Panc1 (cell line): ENCODE measurements at regions not wholly inside any gene's neighbourhood (a gene's known extent, or its start where the extent isn't known, plus 50 kb on each side); places are given as distances from the start of the nearest gene placed in this dataset.

Source experiments
- ATAC-seq: fragments of 200-7000 bp; cut with Tn5 transposase; 2 replicates; pipeline ENCODE4 v1.9.1; 2020; ENCODE audit warnings: mild to moderate bottlenecking, moderate library complexity
- BruUV-seq: library from RNA; stranded (reverse); fragments of 400-500 nt; replicated peaks from 2 replicates; lab custom pipeline; 2021; lab: Mats Ljungman, UMichigan
- CTCF ChIA-PET: fragments of 300-600 bp; sonication (Branson Sonifier 250); formaldehyde crosslinking; loops from one replicate; lab custom pipeline; 2022; ENCODE audit warnings: antibody characterized with exemption; lab: Charles Lee
- POLR2A ChIA-PET: fragments of 300-600 bp; sonication (Branson Sonifier 250); formaldehyde crosslinking; loops from one replicate; lab custom pipeline; 2022; ENCODE audit warnings: antibody characterized with exemption; lab: Charles Lee
- DNase-seq: peaks from one replicate; pipeline ENCODE4 v3.0.0-alpha.2; 2010; ENCODE audit warnings: low read depth, low spot score
- H3K27ac ChIP-seq: 2 replicates; pipeline ENCODE4 v1.5.1; 2011; ENCODE audit warnings: mild to moderate bottlenecking, low read length, inconsistent platforms
- H3K27me3 ChIP-seq: fragments of 200-500 bp; sonication (Bioruptor generic); 2 replicates; pipeline ENCODE4 v1.6.0; 2014; ENCODE audit warnings: low read length, inconsistent platforms; ENCODE audit not compliant: control insufficient read depth, insufficient read depth
- H3K36me3 ChIP-seq: fragments of 200-500 bp; sonication (Bioruptor generic); 2 replicates; pipeline ENCODE4 v1.5.1; 2014; ENCODE audit warnings: inconsistent platforms, mild to moderate bottlenecking, low read length, moderate library complexity; ENCODE audit not compliant: control insufficient read depth, insufficient read depth
- H3K4me1 ChIP-seq: 2 replicates; pipeline ENCODE4 v1.5.1; 2011; ENCODE audit warnings: inconsistent platforms, mild to moderate bottlenecking, low read length, moderate library complexity; ENCODE audit not compliant: control insufficient read depth, insufficient read depth
- H3K4me3 ChIP-seq, 2 experiments: 2 replicates each; pipeline ENCODE4 v1.5.1; 2011 to 2012; ENCODE audit warnings: low read depth in 2 of 2, low read length in 2 of 2, mild to moderate bottlenecking in 2 of 2, inconsistent platforms in 1 of 2, moderate library complexity in 1 of 2
- H3K9me3 ChIP-seq: fragments of 200-500 bp; sonication (Bioruptor generic); 2 replicates; pipeline ENCODE4 v1.5.1; 2014; ENCODE audit warnings: low read depth, mild to moderate bottlenecking, inconsistent platforms, low read length, moderate library complexity; ENCODE audit not compliant: control insufficient read depth, insufficient read depth
- CTCF ChIP-seq: fragments of 450-650 bp; IDR thresholded peaks from 2 replicates; pipeline ENCODE4 v1.5.1; 2017; ENCODE audit warnings: mild to moderate bottlenecking
- POLR2AphosphoS5 ChIP-seq: IDR thresholded peaks from 2 replicates; pipeline ENCODE4 v1.6.1; 2012; ENCODE audit warnings: mild to moderate bottlenecking, low read depth, low read length, moderate library complexity
- SIN3A ChIP-seq: IDR thresholded peaks from 2 replicates; pipeline ENCODE4 v1.6.1; 2012; ENCODE audit warnings: low read depth, mild to moderate bottlenecking, low read length, moderate library complexity, borderline replicate concordance; ENCODE audit not compliant: insufficient read depth
- TCF7L2 ChIP-seq: IDR thresholded peaks from 2 replicates; pipeline ENCODE4 v1.6.1; 2011; ENCODE audit warnings: mild to moderate bottlenecking, low read depth, low read length, inconsistent platforms
- in situ Hi-C: cut with HindIII; loops from 2 replicates; pipeline ENCODE4 v1.10.0; 2016; ENCODE audit warnings: low sequenced_read_pairs, low pct_unique_long_range_greater_than_20kb
- intact Hi-C: fragments of 100-400 bp; cut with micrococcal nuclease; formaldehyde crosslinking; loops from one replicate; pipeline ENCODE4 v1.10.0; 2022; ENCODE audit not compliant: unreplicated experiment
- TF ChIP-seq, protein P1 (sequence below), 2 experiments: IDR thresholded peaks; 2 replicates each; pipeline ENCODE4 v1.6.1; 2011 to 2012; ENCODE audit warnings: low read depth in 2 of 2, control low read depth in 1 of 2, low read length in 1 of 2, mild to moderate bottlenecking in 1 of 2, moderate library complexity in 1 of 2; ENCODE audit not compliant: insufficient read depth in 1 of 2

DNA sequence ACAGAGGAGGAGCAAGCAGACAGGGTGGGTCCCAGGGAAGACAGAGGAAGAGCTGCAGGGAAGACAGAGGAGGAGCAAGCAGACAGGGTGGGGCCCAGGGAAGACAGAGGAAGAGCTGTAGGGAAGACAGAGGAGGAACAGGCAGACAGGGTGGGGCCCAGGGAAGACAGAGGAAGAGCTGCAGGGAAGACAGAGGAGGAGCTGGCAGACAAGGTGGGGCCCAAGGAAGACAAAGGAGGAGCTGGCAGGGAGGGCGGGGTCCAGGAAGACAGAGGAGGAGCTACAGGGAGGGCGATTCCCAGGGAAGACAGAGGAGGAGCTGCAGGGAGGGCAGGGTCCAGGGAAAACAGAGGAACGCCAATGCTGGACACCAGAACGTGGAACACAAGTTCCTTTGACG lies 66.5 kb downstream of the PLXNA1 start:
- H3K9me3 ChIP-seq = no peaks in the 10 kb centered on the region
- POLR2A ChIA-PET = no interaction called here
- no peaks in the 10 kb centered on the region for H3K27me3 ChIP-seq
- H3K36me3 ChIP-seq = no peaks in the 10 kb centered on the region
- CTCF ChIA-PET = no interaction called here
- no peaks in the 10 kb centered on the region for H3K4me1 ChIP-seq
- no peak overlapping the region for H3K4me3 ChIP-seq
- no peak overlapping the region for H3K27ac ChIP-seq
- BruUV-seq = no TSS peak
- in situ Hi-C loops = no loop called here
- TF ChIP-seq CTCF = no peak
- TF ChIP-seq SIN3A = no peak
- no peak for TF ChIP-seq TCF7L2
- TF ChIP-seq, protein P1, sequence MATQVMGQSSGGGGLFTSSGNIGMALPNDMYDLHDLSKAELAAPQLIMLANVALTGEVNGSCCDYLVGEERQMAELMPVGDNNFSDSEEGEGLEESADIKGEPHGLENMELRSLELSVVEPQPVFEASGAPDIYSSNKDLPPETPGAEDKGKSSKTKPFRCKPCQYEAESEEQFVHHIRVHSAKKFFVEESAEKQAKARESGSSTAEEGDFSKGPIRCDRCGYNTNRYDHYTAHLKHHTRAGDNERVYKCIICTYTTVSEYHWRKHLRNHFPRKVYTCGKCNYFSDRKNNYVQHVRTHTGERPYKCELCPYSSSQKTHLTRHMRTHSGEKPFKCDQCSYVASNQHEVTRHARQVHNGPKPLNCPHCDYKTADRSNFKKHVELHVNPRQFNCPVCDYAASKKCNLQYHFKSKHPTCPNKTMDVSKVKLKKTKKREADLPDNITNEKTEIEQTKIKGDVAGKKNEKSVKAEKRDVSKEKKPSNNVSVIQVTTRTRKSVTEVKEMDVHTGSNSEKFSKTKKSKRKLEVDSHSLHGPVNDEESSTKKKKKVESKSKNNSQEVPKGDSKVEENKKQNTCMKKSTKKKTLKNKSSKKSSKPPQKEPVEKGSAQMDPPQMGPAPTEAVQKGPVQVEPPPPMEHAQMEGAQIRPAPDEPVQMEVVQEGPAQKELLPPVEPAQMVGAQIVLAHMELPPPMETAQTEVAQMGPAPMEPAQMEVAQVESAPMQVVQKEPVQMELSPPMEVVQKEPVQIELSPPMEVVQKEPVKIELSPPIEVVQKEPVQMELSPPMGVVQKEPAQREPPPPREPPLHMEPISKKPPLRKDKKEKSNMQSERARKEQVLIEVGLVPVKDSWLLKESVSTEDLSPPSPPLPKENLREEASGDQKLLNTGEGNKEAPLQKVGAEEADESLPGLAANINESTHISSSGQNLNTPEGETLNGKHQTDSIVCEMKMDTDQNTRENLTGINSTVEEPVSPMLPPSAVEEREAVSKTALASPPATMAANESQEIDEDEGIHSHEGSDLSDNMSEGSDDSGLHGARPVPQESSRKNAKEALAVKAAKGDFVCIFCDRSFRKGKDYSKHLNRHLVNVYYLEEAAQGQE (IDR thresholded peaks at IDR 0.05; ENCODE audit: insufficient read depth in 1 of 2, low read depth in 2 of 2, low read length in 1 of 2) = no peak
- TF ChIP-seq POLR2AphosphoS5 = no peak
- DNase-seq = no peak
- ATAC-seq = no peak
- intact Hi-C loops = no loop called here

- ATAC-seq (no peak), DNase-seq (no peak)
- H3K27me3 ChIP-seq = no peaks in the 10 kb centered on the region
- no TSS peak for BruUV-seq
- no peak for TF ChIP-seq TCF7L2
- TF ChIP-seq POLR2AphosphoS5 = no peak
- TF ChIP-seq SIN3A = no peak
- no peak for TF ChIP-seq CTCF
- TF ChIP-seq, protein P1 (IDR thresholded peaks at IDR 0.05; ENCODE audit: insufficient read depth in 1 of 2, low read depth in 2 of 2, low read length in 1 of 2) = no peak
- H3K36me3 ChIP-seq = no peaks in the 10 kb centered on the region
- POLR2A ChIA-PET = no interaction called here
- no peaks in the 10 kb centered on the region for H3K9me3 ChIP-seq
- intact Hi-C loops (no loop called here), in situ Hi-C loops (no loop called here)
- CTCF ChIA-PET = no interaction called here
- no peak overlapping the region for H3K27ac ChIP-seq
- H3K4me1 ChIP-seq = no peaks in the 10 kb centered on the region
- H3K4me3 ChIP-seq = no peak overlapping the region
These were observed 67.8 kb downstream of the PLXNA1 start for GRCh38 chr3:127050733-127051132.
